Adipocyte (in vitro differentiated cells): ENCODE measurements at regions not wholly inside any gene's neighbourhood (a gene's known extent, or its start where the extent isn't known, plus 50 kb on each side); places are given as distances from the start of the nearest gene placed in this dataset.
"Not testable (repeated sequence)": the region's sequence is repeated elsewhere in the genome, so short reads cannot be mapped to it uniquely, and the experiment has no call there.

Experiments used
- DNase-seq: peaks from one replicate; pipeline ENCODE4 v3.0.0-alpha.2; 2015; ENCODE audit warnings: low read depth
- H3K27me3 ChIP-seq: replicated peaks from 2 replicates; pipeline ENCODE4 v1.7.0; 2013; ENCODE audit warnings: mild to moderate bottlenecking, low read length, moderate library complexity; ENCODE audit not compliant: control insufficient read depth, insufficient read depth
- H3K36me3 ChIP-seq: 2 replicates; pipeline ENCODE4 v1.7.0; 2013; ENCODE audit warnings: low read length, mild to moderate bottlenecking, moderate library complexity; ENCODE audit not compliant: control insufficient read depth, insufficient read depth, severe bottlenecking
- H3K4me1 ChIP-seq: 2 replicates; pipeline ENCODE4 v1.7.0; 2013; ENCODE audit warnings: mild to moderate bottlenecking, low read length, moderate library complexity; ENCODE audit not compliant: control insufficient read depth, insufficient read depth
- H3K4me3 ChIP-seq: 2 replicates; pipeline ENCODE4 v1.7.0; 2013; ENCODE audit warnings: mild to moderate bottlenecking, low read length, moderate library complexity
- H3K9ac ChIP-seq: 2 replicates; pipeline ENCODE4 v1.7.0; 2013; ENCODE audit warnings: mild to moderate bottlenecking, low read length, moderate library complexity
- H3K9me3 ChIP-seq: 2 replicates; pipeline ENCODE4 v1.7.0; 2013; ENCODE audit warnings: mild to moderate bottlenecking, low read length, moderate library complexity; ENCODE audit not compliant: control insufficient read depth

GRCh38 chrX:75673468-75673867 is 111.6 kb downstream of the MAGEE2 start:
- no peaks in the 10 kb centered on the region for H3K27me3 ChIP-seq
- no peak overlapping the region for H3K9ac ChIP-seq
- DNase-seq = no peak
- H3K9me3 ChIP-seq = peaks cover 22% of the 10 kb centered on the region
- H3K4me1 ChIP-seq = no peaks in the 10 kb centered on the region
- H3K36me3 ChIP-seq = no peaks in the 10 kb centered on the region
- H3K4me3 ChIP-seq = no peak overlapping the region

GRCh38 chrX:75655627-75656026 is 129.4 kb downstream of the MAGEE2 start:
- H3K4me3 ChIP-seq = no peak overlapping the region
- DNase-seq = no peak
- no peak overlapping the region for H3K9ac ChIP-seq
- no peaks in the 10 kb centered on the region for H3K4me1 ChIP-seq
- peaks cover 27% of the 10 kb centered on the region for H3K9me3 ChIP-seq
- no peaks in the 10 kb centered on the region for H3K36me3 ChIP-seq
- H3K27me3 ChIP-seq = no peaks in the 10 kb centered on the region

GRCh38 chrX:75649829-75650228 is 127.0 kb upstream of the ZDHHC15 start:
- Histone ChIP-seq H3K36me3 (no peaks in the 10 kb centered on the region), H3K4me3 (no peak overlapping the region), H3K9ac (no peak overlapping the region), H3K27me3 (no peaks in the 10 kb centered on the region), H3K4me1 (no peaks in the 10 kb centered on the region), H3K9me3 (peaks cover 43% of the 10 kb centered on the region)
- DNase-seq = no peak

- H3K9ac ChIP-seq = no peak overlapping the region
- no peak overlapping the region for H3K4me3 ChIP-seq
- DNase-seq = no peak
- H3K9me3 ChIP-seq = peaks cover 41% of the 10 kb centered on the region
- no peaks in the 10 kb centered on the region for H3K36me3 ChIP-seq
- no peaks in the 10 kb centered on the region for H3K4me1 ChIP-seq
- no peaks in the 10 kb centered on the region for H3K27me3 ChIP-seq
Measured at GRCh38 chrX:75648803-75649588, 126.2 kb upstream of the ZDHHC15 start.

GRCh38 chrX:75642811-75643361 is 120.0 kb upstream of the ZDHHC15 start:
- Histone ChIP-seq H3K36me3 (no peaks in the 10 kb centered on the region), H3K9me3 (peaks cover 60% of the 10 kb centered on the region), H3K27me3 (no peaks in the 10 kb centered on the region), H3K9ac (no peak overlapping the region), H3K4me3 (no peak overlapping the region), H3K4me1 (no peaks in the 10 kb centered on the region)
- DNase-seq = no peak

GRCh38 chrX:75638332-75638731 is 115.5 kb upstream of the ZDHHC15 start:
- H3K9ac ChIP-seq = no peak overlapping the region
- H3K27me3 ChIP-seq = no peaks in the 10 kb centered on the region
- no peaks in the 10 kb centered on the region for H3K4me1 ChIP-seq
- no peak for DNase-seq
- H3K9me3 ChIP-seq = peaks cover 72% of the 10 kb centered on the region
- no peaks in the 10 kb centered on the region for H3K36me3 ChIP-seq
- H3K4me3 ChIP-seq = no peak overlapping the region

- H3K9ac ChIP-seq = no peak overlapping the region
- H3K4me1 ChIP-seq = no peaks in the 10 kb centered on the region
- no peak for DNase-seq
- H3K9me3 ChIP-seq = peaks cover 23% of the 10 kb centered on the region
- no peaks in the 10 kb centered on the region for H3K27me3 ChIP-seq
- H3K36me3 ChIP-seq = no peaks in the 10 kb centered on the region
- no peak overlapping the region for H3K4me3 ChIP-seq
Measured at GRCh38 chrX:75625232-75625631, 102.4 kb upstream of the ZDHHC15 start.

GRCh38 chrX:75623535-75623934 is 100.7 kb upstream of the ZDHHC15 start:
- Histone ChIP-seq H3K4me3 (no peak overlapping the region), H3K27me3 (no peaks in the 10 kb centered on the region), H3K4me1 (no peaks in the 10 kb centered on the region), H3K9me3 (peaks cover 18% of the 10 kb centered on the region), H3K9ac (no peak overlapping the region), H3K36me3 (no peaks in the 10 kb centered on the region)
- DNase-seq = peak; percentile 5

GRCh38 chrX:75609406-75609805 is 86.6 kb upstream of the ZDHHC15 start:
- Histone ChIP-seq H3K9ac (no peak overlapping the region), H3K4me3 (no peak overlapping the region), H3K27me3 (no peaks in the 10 kb centered on the region), H3K4me1 (no peaks in the 10 kb centered on the region), H3K9me3 (peaks cover 14% of the 10 kb centered on the region), H3K36me3 (no peaks in the 10 kb centered on the region)
- no peak for DNase-seq

- Histone ChIP-seq H3K9ac (no peak overlapping the region), H3K4me1 (no peaks in the 10 kb centered on the region), H3K36me3 (no peaks in the 10 kb centered on the region), H3K9me3 (peaks cover 14% of the 10 kb centered on the region), H3K27me3 (no peaks in the 10 kb centered on the region), H3K4me3 (no peak overlapping the region)
- DNase-seq = peak; percentile 60
Measured at GRCh38 chrX:75603833-75604232, 81.0 kb upstream of the ZDHHC15 start.

- H3K9me3 ChIP-seq, H3K9ac ChIP-seq: not testable (repeated sequence)
Measured at GRCh38 chrX:75602022-75602421, 79.2 kb upstream of the ZDHHC15 start.

GRCh38 chrX:75596178-75596577 is 73.3 kb upstream of the ZDHHC15 start:
- H3K9me3 ChIP-seq = no peaks in the 10 kb centered on the region
- no peak overlapping the region for H3K4me3 ChIP-seq
- H3K36me3 ChIP-seq = no peaks in the 10 kb centered on the region
- no peaks in the 10 kb centered on the region for H3K4me1 ChIP-seq
- peak; percentile 35 for DNase-seq
- H3K27me3 ChIP-seq = no peaks in the 10 kb centered on the region
- H3K9ac ChIP-seq = no peak overlapping the region

More at GRCh38 chrX:75602022-75602421, 79.2 kb upstream of the ZDHHC15 start:
- not testable (repeated sequence) for H3K27me3 ChIP-seq, DNase-seq, H3K36me3 ChIP-seq, H3K4me3 ChIP-seq, H3K4me1 ChIP-seq
